Inflammatory macrophage (primary cell): ENCODE measurements at regions not wholly inside any gene's neighbourhood (a gene's known extent, or its start where the extent isn't known, plus 50 kb on each side); places are given as distances from the start of the nearest gene placed in this dataset.
"Not testable (repeated sequence)": the region's sequence is repeated elsewhere in the genome, so short reads cannot be mapped to it uniquely, and the experiment has no call there.

Experiments
- DNase-seq, 2 donors: peaks; one replicate each; pipeline ENCODE4 v3.0.0-alpha.2; 2020 to 2022

DNA sequence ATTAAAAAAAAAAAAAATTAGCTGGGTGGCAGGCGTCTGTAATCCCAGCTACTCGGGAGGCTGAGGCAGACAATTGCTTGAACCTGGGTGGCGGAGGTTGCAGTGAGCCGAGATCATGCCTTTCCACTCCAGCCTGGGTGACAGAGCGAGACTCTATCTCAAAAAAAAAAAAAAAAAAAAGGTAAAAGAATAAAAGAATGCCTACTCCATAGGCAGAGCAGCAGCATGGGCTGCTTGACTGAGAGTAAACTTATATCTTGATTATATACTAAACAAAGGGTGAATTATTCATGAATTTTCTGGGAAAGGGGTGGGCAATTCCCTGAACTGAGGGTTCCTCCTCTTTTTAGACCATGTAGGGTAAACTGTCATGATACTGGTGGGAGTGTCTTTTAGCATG is 254.4 kb upstream of the RGMA start:
- not testable (repeated sequence) for DNase-seq

DNA sequence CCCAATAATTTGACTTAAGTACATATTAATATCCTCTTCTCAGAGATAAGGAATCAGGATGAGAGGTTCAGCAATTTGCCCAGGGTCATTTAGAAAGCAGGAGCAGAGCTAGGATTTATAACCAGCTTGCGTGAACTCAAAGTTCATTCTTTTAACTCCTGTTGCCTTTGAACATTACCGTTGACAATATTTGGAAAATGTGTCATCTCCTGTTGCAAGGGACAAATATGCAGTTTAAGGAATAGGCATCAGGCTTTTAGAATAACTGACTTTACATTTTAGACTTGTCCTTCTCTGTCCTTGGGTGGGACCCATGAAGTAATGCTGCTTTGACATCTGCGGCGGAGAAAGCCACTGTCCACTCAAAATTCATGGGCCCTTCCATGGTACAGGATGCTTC is 252.2 kb upstream of the RGMA start:
- DNase-seq: no peak

DNA sequence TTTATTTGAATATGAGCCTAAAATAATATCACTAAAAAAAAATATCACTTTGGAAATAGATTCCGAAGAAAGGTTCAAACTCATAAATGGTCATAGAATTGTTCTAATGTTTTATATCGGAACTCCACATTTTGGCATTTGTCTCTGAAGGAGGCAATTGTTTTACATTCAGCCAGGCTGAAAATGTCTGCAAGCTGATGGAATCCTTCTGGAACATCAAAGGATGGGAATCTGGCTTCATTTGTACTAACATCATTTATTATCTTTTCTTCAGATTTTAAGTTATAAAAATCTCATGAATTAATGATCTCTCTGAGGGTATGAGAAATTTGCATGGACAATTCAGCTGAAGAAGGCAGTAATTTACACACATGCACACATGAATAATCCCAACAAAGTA is 251.4 kb upstream of the RGMA start:
- no peak for DNase-seq

DNA sequence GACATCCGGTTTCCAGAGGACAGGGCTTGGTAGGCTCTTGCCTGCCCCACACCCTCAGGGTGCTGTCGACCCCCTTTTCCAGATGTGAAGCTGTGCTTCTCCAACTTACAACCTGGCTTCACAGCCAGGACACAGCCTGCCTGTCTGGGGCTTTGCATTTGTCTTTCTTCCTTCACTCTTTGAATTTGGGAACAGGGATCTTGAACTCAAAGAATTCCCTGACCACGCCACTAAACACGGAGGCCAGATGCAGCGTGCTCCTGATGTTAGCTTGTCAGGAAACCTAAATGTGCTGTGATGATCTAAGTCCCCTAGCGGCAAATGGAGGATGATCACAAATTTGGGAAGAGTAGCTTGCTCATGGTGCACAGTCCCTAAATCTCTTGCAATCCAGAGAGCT is 244.8 kb upstream of the RGMA start:
- peak in 1 of 2 donors; percentile 4 for DNase-seq

DNA sequence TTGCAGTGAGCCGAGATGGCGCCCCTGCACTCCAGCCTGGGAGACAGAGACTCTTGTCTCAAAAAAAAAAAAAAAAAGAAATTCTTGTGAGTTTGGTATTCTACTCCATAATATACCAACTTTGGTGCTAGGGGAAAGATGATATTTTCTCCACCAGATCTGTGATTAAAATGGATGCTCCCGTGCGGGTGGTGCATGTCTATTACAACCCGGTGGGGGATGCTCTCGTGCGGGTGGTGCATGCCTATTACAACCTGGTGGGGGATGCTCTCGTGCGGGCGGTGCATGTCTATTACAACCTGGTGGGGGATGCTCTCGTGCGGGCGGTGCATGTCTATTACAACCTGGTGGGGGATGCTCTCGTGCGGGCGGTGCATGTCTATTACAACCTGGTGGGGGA is 244.1 kb upstream of the RGMA start:
- not testable (repeated sequence) for DNase-seq

DNA sequence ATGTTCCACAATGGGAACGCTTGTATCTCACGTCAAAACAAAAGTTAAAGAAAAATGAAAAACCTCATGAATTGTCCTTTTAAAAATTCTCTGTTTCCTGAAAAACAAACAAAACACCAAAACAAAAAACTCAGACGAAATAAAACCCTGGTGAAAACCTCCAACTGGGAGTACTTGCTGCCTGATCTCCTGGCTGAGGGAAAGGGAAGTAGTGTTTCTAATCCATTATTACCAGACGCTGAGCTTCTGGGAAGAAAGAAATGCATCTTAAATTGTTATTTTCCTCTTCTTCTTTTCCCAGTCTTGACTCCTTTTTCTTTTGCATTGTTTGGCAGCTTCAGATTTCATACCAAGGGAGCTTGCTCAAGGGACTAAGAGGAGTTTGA is 243.2 kb upstream of the RGMA start:
- no peak for DNase-seq

DNA sequence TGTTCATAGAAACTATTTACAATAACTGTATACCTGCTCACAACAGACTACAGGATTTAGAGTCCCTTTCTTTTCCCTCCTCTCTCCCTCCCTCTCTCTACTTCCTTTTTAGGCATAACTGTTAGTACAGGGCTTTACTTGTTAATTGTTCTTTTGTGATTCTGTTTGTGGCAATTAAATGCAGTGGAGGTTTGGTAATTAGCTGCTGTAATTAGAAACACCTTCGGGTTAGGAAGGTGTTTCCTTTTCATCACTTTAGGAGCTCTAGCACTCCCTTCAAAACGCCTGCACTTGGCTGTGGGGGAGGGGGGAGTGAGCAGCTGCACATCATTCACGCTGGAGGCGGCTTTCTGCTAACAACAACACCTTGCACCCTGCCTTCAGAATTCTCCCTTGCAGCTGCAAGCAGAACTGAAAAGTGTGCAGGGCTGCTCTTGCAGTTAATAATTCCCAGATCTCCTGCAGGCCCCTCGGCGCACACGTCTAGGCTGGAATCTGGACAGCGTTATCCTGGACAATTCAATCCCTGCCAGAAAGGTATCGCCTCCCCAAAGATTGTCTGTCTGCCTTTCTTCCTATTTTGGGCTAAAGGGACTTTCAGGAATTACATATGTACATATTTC is 242.6 kb upstream of the RGMA start:
- DNase-seq: no peak

DNA sequence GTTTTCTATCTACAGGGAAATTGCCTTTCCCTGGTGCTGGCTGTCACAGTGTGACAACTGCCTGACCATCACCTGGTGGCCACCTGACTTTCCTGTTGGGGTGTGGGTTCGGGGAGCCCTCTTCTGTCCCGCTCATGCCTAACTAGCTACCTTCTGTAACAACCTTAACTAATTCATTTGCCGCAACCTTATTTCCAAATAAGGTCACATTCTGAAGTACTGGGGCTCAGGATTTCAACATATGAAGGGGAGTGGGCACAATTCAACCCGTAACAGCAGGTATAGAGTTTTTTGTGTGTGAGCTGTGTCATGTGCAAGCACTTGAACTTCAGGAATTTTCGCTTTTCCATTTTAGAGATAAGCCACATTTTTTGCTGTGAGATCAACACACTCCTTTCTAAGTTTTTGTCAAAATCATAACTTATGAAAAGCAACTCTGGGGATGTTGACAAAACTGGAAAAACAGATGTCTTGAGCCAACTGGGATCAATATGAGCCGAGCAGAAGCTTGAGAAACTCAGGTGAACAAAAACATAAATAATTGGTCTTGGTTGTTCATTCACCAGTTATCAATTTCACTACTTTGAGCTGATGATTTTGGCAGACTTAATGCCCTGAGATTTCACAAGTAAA is 242.0 kb upstream of the RGMA start:
- DNase-seq: no peak

DNA sequence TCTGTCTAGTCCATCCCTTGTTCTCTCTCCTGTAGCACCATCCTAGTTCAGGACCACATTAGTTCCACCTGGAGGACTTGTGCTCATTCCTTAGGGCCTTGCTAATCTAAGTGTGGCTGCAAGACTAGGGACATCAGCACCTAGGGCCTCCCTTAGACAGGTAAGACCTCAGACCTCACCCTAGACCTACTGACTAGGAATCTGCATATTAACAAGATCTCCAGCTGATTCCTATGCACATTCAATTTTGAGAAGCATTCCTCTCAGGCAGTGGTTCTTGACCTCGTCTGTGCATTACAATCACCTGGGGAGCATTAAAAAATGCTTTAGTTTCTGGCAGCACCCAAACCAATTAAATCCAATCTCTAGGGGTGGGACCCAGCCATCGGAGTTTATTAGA is 238.4 kb upstream of the RGMA start:
- no peak for DNase-seq

DNA sequence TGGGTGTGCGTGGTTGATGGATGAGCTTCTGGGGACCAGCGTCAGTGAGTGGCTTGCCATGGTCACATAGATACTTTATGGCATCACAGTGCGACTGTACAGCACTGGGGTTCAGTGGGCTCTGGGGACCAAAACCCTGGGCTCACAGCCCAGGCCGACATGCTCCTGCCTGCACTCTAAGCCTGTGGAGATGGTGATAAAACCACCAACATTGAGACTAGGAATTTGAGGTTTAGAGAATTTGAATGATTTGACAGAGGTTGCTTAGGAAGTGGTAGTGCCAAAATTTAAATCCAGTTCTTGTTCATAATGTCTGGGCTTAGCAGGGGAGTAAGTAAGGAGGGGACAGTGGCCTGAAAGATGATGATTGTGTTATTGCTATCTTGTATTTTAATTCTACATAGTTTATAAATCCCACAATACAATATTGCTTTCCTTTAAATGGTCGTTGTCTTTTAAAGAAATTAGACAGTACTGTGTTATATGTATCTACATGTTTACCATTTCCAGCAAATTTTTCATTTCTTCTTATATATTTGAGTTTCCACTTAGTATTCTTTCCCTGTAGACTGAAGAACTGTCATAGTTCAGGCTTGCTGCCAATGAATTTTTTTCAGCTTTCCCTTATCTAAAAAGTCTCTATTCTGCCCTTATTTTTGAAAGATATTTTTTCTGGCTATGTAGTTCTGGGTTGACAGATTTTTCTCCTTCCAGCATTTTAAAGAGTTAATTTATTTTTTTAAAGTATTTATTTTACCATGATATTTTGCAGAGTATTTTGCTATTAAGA is 235.4 kb upstream of the RGMA start:
- no peak for DNase-seq

DNA sequence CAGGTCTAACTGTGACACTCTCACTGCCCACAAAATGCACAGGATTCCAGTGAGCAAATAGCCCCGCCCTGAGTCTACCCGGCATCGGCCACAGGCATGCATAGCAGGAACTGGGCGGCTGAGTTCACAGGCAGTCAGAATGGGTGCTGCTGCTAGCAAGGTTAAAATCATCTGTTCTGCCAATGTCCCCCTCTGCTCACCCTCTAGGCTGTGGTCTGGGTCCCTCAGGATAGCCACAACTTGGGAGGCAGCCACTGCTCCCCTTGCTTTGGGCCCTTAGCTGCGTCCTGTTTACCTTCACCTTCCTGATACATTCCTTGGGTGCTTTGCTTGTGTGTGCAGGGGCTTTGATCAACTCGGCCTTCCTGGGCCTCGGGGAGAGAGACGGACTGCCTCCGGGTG is 232.9 kb upstream of the RGMA start:
- no peak for DNase-seq

DNA sequence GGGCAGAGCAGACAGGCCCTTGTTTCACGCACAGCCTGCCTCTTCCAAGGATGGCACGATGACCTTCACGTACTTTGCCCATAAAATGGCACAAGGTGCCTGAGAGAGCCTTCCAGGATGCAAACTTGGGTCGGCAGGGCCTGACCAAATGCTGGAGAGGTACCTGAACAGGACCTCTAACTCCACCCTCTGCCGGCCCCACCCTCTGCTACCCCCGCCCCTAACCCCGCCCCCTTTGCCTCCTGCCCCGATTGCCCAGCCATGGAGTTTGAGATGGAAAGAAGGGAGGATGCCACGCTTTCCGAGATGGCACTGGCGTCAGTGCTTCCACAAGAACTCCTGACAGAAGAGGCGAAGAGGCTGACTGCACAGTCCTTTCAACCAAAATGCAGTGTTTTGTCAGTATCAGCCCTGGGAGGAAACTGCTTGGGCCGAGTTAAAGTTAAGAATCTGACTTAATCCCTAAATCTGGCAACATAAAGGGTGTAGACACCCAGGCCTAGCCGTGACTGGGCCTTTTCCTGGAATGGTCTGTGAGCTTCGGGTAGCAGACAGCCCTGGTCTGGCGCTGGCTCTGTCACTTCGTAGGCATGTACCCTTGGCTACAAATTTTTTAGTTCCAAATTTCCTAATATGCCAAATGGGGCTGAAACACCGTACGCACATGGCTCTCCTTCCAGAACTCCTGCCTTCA is 230.3 kb upstream of the RGMA start:
- no peak for DNase-seq

DNA sequence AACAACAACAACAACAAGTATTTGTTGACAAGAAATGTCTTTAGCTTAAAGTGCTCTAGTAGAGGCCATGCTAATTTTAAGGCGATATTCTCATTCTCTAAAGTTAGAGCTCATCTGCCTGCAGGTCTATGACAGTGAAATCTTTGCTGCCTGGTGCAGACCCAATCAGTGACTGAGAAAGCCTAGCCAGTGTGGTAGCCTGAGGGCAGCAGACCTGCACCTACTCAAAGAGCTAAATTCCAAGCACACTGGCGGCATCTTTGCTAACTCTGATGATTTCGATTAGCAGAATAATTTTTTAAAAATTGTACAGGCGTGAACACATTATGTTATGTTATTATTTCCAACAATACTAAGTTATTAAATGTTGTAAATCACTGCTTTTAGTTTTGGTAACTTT is 228.8 kb upstream of the RGMA start:
- DNase-seq: no peak

DNA sequence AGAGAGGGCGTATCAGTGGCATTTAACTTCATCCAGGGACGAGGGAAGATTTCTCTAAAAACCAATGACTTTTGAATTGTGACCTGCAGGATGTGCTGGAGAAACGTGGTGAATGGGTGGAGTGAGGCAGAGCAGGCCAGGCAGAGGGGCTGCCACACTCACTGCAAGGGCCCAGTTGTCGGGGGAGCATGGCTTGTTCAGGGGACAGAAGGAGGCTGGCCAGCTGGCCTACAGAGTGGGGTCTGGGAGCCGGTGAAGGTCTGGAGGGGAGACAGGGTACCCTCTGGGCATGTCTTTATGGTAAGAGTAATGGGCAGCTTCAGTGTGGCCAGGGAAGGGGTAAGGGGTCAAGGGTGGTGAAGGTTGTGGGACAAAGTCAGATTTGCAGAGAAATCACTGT is 225.2 kb upstream of the RGMA start:
- DNase-seq: no peak

DNA sequence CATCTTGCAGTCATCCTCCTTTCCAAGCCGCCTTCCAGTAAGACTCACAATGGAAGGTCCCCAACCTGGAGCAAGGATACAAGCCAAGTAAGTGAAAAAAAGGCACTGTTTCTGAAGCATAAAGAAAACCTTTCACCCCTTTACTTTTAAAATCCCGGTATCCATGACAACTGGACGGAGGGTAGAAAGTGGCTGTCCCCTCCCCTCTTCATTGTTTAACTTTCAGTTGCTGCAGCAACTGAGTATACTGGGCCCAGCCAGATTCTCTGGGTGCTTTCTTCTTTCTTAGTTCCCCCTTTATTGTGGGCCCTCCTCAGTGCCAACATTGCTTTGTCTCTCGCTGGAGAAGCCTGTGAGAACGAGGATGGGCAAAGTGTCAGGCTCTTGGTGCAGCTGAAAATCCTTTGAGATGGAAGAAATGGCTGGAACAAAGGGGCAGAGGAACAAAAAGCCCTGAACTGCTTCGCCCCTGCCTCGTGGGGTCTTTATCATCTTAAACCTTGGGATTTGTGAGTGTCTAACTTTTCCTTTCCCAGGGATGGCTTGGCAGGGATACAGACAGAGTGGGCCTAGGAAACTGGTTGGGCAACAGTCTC is 224.0 kb upstream of the RGMA start:
- no peak for DNase-seq

DNA sequence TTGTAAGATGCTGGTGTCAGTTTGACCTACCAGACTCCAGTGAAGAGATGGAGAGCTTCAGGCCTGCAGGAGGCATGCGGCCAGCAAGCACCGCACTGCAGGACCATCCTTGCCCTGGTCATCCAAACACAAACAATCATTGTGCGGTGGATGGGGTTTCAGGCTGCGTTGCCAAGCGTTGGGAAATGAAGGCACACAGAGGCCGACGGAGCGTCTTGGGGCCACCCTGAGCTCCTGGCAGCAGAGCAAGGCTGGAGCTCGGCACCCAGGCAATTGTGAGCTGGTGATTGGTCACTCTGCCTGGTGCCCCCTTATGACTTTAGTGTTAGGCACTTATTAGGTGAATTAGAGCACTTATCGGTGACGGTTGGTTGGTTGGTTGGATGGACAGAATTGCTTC is 222.6 kb upstream of the RGMA start:
- DNase-seq: no peak

DNA sequence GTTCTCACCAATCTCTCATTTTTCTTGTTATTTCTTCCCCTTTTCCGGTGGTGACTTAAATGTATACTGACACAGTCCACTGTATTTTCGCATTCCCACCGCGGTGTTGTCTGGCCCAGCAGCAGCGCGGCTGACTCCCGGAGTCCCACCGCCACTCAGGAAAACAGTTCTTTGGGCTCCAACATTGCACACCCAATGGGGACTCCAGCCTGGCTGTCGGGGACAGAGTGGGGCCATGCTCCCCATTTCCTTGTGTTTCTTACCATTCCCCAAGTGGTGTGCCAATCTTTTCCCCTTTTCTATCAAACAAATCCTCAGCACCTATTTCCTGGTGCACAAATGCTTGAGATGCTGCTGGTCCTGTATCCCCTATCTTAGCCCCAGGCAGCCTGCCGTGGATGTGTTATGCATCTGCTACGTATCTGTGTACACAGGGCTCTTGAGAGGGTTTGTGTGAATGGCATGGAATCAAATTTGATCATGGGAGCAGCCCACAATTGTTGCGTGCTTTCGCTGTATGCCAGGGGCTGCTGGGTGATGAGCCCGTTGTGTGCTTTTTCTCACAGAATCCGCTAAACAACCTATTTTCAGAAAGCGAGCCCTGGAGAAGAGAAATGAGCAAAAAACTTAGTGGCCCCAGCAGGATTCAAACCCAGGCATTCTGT is 219.1 kb upstream of the RGMA start:
- no peak for DNase-seq

DNA sequence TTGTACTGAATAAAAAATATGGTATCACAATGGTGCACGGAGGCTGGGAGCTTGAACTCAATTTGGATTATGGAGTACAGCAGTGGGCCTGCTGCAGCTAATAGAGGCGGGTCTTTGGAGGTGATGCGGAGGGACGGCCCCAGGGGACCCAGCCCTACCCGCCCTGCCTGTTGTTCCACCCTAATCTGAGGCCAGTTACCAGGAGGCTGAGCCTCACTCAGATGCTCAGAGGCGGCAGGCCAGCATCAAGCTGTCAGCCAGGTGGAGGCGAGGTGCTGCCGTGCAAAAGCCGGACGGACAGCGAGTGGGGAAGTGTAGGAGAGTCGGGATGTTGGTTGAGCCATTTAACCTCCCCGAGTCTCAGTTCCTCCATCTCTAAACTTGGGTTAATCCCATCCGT is 218.5 kb upstream of the RGMA start:
- DNase-seq: no peak

DNA sequence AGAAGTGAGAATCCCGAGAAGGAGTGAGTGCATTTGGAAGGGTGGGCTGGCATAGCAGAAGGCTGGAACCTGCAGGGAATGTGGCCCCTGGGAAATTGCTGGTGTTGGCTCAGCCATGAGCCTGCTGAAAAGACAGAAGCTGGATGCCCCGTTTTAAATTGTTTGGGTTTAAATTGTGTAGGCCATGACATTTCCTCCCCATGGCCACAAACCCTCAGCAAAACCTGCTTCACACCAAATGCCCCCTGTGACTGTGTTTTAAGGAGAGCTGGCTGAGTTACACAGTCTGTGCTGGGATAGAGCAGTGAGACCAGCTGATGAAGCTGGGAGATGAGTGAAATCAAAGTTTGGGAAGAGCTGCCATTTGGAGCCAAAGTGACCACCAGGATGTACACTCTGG is 216.3 kb upstream of the RGMA start:
- DNase-seq: no peak

DNA sequence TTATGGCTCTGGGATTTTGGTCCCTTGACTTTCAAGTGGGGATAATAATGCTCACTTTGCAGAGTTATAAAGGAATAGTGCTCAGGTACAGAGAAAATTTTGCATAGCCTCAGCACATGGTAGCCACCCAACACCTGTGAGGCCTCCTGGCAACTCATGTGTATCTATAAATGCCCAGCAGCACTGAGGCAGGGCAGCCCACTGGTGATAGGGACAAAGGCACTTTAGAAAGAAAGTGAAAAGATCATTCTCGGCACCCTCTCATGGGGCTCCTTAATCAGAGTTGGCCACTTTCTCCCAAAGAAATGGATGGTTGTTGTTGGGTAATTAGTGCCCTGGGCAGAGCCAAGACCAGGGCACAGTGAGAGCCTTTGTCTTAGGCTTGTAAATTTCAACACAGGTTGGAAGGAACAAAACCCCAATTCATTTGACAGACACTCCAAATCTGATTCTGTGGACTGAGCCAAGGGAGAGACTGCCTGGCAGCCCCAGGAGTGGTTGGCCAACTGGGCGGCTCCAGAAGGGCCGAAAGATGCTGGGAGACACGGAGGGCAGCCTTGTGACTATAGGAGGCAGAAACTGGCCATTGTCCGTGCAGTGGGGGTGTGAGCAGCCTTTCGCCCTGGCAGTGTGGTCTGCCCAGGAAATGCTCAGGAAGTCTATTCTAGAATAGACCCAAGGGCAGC is 213.2 kb upstream of the RGMA start:
- no peak for DNase-seq

DNA sequence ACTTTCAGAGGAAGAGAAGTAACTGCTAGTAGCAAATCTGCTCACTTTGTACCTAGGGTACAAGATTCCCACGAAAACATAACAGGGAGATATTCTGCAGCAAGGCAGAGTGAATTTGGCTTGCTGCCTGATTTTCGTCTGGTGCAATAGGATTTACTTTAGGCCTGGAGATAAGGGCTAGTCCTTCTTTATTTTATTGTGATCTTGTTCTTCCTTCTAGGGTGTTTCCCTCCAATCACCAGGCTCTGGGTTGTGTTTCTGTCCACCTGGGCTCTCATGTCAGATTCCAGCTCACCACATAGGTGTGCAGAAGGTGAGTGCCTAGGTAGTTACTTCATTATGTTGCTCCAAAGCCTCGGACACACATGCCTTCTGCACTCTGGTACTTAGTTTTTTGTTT is 211.8 kb upstream of the RGMA start:
- no peak for DNase-seq

DNA sequence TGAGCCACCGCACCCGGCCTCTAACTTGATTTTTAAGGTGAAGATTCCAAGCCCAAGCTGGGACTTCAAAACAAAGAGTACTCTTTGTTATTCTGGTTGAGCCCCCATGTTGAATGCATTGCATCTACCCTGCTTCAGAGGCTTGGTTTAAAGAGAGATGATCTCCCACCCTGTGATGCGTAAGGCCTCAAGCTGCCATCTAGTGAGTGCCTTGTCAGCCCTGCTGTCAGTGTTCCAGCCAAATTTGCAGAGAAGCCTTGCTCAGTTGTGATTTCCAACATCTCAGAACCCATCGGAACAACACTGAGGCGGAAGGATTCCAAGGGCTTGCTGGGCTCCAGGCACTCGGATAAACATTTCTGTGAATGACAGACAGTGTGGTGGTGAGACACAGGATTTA is 210.7 kb upstream of the RGMA start:
- DNase-seq: no peak
